Stimulated activated CD4-positive, alpha-beta T cell treated with anti-CD3 and anti-CD28 coated beads, TNF-alpha, amount 100 ng/mL, for 4 hours (primary cell): ENCODE measurements at regions not wholly inside any gene's neighbourhood (a gene's known extent, or its start where the extent isn't known, plus 50 kb on each side); places are given as distances from the start of the nearest gene placed in this dataset.

Source experiments
- DNase-seq, 3 experiments: peaks; one replicate each; pipeline ENCODE4 v3.0.0-alpha.2; 2020; ENCODE audit warnings: low read depth in 3 of 3

DNA sequence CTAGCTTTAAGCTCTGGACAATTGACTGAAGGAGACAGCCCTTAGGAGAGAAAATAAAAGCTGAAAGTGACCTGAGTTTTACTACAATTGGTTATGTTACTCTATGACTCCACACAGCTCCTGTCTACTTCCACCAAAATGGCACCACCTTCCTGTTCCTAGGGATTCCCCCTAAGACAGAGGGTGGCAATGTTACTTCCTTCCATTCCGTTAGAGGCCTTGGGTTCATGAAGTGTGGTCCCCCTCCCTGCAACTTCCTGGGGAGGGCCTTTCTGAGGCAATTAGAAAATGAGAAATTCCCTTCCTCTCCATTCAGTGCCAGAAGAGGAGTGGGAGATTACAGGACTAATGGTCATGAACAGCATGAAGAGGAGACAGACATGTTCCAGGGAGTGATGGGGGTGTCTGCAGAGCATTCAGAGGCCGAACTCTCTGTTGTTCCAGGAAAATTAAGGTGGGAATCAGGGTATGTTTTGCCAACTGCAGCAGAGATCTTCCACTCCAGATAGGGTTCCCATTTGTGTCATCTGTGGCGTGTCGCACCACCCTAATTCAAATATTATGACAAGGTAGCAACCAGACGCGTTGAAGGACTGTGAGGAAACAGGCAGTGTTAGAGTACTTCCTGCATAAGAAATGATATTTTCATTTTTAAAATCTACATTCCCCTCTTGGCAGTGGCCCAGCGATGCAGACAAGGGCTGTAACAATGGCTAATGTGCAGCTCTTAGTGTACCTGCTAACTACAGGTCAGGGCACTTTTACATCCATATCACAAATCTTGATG, 53.1 kb upstream of the TRIM67 start:
- no peak for DNase-seq

DNA sequence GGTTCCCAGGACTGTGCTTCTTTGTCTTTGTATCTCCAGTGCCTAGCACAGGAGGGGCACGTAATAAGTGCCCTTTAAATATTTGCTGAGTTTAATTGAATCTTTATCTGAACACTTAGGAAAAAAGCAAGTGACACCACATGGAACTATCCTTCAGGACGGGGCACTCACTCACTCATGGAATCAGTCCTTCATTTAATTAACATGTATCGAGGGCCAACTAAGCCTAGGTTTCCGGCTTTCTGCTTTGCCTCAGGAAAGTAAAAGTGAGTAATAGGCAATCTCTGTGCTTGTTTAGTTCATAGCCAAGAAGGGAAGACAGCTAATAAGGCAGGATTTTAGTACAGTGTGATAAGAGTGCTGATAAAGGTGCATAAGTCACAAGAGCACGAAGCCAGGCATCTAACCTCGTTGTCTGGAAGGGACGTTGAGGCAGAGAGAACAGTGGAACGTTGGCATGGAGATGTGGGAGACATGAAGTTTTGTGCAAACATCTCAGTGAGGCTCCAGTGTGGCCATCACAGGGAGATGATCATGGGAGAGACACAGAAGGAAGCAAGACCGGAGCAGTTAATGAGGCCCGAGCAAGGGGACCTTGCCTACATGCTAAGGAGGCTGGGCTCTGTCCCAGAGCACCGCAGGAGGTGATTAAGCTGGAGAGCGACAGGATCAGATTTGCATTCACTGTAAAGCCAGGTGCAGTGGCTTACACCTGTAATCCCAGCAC, 54.1 kb upstream of the TRIM67 start:
- no peak for DNase-seq

DNA sequence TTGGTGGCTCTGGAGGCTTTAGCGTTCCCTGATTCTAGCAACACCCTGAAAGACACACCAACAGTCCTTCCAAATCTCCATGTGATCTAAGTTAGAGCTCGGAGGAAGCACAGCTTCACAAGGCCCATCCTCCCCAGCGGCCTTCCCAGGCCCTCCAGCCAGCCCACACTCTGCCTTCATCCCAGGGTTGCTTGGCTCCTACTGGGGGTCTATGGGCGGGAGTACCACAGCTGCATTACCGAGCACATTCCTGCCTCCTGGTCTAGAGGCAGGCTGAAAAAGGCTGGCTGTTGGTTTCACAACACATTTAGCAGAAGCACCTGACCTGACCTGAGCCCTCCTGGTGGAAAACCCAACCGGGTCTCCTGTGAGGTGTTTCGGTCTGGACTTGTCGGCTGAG, 54.7 kb upstream of the TRIM67 start:
- no peak for DNase-seq

DNA sequence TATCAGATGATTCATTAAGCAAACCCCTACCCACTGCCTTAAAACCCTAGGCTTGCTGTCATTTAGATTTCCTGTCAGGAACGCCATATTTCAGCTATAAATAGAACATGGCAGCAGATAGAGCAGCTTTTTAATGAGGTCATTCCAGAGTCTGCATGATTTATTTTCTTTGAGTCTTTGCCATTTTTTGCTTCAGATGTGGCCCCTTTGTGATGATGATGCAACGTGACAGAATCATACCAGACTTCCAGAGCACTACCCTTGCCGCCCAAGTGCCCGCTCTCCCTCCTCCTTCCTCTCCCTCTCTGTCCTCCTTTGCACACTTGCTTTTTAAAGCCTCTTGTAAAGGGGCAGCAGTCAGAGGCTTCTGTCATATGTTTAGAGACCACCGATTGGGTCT, 55.5 kb upstream of the TRIM67 start:
- no peak for DNase-seq

DNA sequence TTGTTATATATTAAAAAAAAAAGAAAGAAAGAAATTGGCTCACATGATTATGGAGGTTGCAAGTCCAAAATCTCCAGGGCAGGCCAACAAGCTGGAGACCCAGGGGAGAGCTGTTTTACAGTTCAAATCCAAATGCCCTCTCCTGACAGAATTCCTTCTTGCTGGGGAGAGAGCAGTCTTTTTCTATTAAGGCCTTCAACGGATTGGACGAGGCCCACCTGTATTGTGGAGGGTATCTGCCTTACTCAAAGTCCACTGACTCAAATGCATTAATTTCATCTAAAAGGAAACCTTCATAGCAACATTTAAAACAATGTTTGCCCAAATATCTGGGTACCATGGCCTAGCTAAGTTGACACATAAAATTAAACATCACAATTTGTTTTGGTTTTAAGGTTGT, 56.9 kb upstream of the TRIM67 start:
- no peak for DNase-seq

DNA sequence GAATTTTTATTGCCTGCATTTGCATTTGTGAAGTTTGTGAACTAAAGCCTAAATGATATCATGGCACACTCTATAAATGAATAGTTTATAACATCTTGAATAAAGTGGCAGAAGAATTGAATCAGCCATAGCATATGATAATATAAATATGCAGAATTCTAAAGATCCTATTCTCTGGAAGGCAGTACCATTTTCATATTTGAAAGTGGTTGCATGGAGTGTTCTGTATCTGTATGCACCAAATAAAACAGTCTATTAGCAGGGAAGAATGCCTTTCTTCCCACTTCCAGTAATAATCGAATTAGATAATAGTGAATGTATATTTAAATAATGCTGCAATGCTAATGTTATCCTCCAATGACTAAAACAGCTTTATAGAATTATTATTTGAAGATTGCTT, 57.9 kb upstream of the TRIM67 start:
- DNase-seq: no peak

DNA sequence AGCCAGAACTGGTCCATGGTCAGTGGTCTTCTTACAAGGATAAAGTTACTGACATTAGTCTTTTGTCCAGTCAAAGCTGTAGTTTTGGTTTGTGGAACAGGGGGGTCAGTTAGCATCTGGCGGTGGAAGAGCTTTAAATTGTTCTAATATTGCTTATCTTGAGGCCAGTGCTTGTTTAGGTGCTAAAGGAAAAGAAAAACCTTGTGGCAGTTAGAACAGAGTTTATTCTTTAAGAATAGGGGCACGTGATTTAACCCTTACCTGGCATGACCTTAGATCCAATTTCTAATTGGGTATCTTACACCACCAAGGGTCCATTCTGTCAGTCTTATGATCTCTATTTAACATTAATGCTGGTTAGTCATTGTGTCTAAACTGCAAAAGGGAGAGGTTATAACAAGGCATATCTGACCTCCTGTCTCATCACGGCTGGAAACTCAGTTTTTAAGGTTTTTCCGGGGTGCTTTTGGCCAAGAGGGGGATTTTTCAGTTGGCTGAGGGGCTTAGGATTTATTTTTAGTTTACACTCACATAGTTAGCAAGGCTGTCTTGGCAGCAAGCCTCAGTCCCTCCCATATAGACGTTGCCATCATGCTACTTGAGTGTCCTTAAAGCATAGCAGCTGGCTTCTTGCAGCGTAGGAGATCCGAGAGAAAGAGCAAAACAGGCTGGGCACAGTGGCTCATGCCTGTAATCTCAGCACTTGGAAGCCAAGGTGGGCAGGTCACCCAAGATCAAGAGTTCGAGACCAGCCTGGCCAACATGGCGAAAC, 60.1 kb upstream of the FAM89A start:
- no peak for DNase-seq

DNA sequence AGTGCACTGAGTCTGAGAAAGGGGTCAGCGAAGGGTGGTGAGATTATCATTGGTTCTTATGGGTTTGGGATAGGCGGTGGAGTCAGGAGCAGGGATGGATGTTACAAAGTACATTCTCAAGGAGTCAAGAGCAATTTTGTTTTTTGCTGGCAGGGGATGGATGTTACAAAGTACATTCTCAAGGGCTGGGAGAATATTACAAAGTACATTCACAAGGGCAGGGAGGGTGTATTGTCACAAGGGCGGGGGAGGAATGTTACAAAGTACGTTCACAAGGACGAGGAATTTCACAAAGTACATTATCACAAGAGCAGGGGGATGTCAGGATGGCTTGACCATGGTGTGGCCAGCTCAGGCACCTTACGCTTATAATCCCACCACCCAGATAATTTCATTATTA, 59.3 kb upstream of the FAM89A start:
- no peak for DNase-seq

DNA sequence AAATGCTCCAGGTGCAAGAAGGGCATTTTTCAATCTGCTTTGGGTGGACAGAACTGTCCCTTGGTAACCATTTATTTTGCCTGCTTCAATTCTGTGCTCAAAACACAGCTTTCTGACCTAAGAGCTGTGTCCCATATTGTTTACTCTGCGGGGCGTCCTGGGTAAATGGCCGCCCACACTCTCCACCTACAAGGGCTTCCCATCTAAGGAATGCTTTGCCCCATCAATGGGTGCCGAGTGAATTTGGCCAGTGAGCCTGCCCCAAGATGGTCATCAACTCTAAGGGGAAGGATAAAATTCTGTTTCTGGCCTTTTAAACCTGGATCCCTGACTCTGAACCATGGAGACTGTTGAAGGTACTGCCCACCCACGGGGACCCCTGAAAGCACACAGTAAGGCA, 55.5 kb upstream of the FAM89A start:
- no peak for DNase-seq

DNA sequence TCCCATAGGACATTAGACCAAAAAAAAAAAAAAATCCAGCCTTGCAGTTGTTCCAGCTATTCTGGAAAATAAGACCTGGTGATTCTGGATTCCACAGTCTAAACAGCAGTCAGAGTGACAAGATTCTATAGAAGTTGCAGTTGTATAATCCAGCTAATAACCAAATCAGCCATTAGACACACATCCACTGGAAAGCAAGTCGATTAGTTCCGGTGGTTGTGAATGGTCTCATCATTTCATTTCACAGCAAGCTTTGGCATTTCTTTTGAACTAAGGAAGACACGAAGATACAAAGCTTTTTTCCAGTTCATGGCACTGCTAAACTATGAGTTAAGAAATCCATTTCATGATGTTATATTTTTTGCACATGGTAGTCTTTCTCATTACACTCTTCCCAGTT, 54.4 kb upstream of the FAM89A start:
- no peak for DNase-seq

DNA sequence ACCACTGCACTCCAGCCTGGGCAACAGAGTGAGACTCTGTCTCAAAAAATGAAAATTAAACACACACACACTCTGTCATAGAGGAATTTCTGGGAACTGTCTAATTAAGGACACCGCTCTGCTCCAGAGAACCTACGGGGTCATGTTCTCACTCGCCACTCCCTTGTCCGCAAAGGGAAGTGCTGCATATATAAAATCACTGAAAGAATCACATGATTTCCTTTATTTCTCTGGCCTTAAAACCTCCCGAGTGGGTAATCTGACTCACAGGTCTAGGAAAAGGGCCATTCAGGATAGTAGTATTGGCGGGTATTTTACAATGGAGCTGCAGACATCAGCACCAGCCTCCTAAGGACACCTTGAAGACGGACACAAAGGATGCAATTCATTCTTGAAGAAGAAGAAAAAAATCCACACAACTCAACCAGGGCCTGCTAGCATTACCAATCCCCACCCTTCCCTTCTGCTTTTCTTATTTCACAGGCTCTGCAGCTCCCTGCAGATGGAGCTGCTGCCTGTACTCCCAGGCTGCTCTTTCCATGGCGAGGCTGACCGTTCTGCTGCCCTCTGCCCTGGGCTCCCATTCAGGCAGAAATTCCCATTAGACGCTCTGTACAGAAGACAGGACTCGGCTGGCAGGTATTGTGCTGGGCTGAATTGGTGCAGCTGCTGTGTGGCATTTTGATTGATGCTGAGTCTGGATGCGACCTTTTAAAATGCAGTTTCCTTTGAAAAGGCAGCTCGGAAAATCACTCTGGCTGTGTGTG, 53.3 kb upstream of the FAM89A start:
- no peak for DNase-seq

DNA sequence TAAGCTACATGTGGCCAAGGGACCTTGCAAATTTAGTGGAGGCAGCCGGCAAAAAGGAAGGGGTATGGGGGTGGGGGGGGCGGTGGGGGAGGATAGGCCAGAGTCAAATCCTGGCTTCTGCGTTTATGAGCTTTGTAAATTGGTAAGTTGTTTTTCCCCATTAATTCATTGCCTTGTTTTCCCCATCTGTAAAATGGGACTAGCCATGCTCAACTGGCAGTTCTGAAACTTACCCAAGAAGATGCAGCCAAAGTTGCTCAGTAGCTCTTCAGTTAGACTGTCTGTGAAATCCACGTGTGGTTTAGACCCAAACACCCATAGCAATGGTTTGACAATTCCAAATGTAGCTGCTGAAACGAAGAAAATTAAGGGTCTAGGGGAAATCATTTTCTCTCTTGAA, 52.3 kb upstream of the FAM89A start:
- DNase-seq: no peak

DNA sequence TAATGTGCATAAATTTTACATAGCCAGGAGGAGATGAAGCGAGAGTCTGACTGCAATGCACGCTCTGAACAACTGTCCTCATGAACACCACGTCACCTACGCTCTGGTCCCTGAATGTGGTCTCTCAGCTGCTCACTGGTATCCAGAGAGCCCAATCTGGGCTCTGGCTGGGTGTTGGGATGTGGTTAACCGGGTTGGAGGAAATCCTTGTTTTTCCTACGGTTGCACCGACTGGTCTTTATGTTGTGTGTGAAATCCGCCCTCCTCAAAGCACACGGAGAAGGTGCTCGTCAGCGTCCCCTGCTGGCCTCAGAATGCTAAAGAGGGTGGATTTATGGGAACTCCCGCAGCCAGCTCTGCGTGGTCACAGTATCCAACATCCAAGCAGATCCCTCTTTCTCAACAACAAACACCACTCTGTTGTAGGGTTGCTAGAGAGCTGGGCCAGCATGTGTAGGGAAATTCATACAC, 51.8 kb upstream of the FAM89A start:
- DNase-seq: peak in 1 of 3 experiments; percentile 14

DNA sequence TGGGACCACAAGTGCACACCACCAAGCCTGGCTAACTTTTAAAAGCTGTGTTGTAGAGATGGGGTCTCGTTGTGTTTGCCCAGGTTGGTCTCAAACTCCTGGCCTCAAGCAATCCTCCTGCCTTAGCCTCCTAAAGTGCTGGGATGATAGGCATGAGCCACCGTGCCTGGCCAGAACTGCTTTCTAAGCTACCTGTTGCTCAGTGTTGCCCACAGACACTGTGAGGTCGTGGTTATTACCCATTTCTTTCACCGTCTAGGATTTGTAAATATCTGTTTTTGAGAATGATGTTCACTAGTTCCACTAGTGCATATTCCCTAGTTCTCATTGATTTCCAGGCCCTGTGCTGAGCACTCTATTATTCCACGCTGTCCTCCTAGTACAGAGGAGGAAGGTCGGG, 51.4 kb upstream of the FAM89A start:
- no peak for DNase-seq
